ENCODE measurements at regions not wholly inside any gene's neighbourhood (a gene's known extent, or its start where the extent isn't known, plus 50 kb on each side); places are given as distances from the start of the nearest gene placed in this dataset.

- no peak for TF ChIP-seq POLR2A (IDR thresholded peaks at IDR 0.05)
- TF ChIP-seq CTCF (IDR thresholded peaks at IDR 0.05): no peak
- TF ChIP-seq POLR2AphosphoS5 (IDR thresholded peaks at IDR 0.05): no peak
These were observed 313.4 kb upstream of the SORL1-AS1 start for GRCh38 chr11:121766166-121766565.
